BJ (cell line): ENCODE measurements at regions not wholly inside any gene's neighbourhood (a gene's known extent, or its start where the extent isn't known, plus 50 kb on each side); places are given as distances from the start of the nearest gene placed in this dataset.

ENCODE experiments used
- CTCF ChIA-PET: fragments of 350-600 bp; formaldehyde crosslinking; extraction: SDS; loops from one replicate; lab custom pipeline; 2021; ENCODE audit warnings: antibody characterized with exemption, inconsistent platforms; lab: Yijun Ruan, JAX
- POLR2A ChIA-PET: fragments of 300-600 bp; sonication (Branson Sonifier 250); formaldehyde crosslinking; extraction: SDS; loops from one replicate; lab custom pipeline; 2021; ENCODE audit warnings: antibody characterized with exemption; lab: Charles Lee
- DNase-seq: peaks from one replicate; pipeline ENCODE4 v3.0.0-alpha.2; 2011; ENCODE audit warnings: low read depth
- H3K27me3 ChIP-seq: 2 replicates; pipeline ENCODE4 v1.6.0; 2011; ENCODE audit warnings: low read length; ENCODE audit not compliant: control insufficient read depth, insufficient read depth
- H3K36me3 ChIP-seq: 2 replicates; pipeline ENCODE4 v1.5.1; 2011; ENCODE audit warnings: low read length; ENCODE audit not compliant: control insufficient read depth, insufficient read depth
- H3K4me3 ChIP-seq: 2 replicates; pipeline ENCODE4 v1.5.1; 2011; ENCODE audit warnings: low read depth, mild to moderate bottlenecking, control low read depth, low read length
- CTCF ChIP-seq: IDR thresholded peaks from 2 replicates; pipeline ENCODE4 v1.5.1; 2011; ENCODE audit warnings: low read depth, mild to moderate bottlenecking, control low read depth, inconsistent platforms, low read length, moderate library complexity; ENCODE audit not compliant: insufficient read depth

- ChIA-PET CTCF (no interaction called here), POLR2A (no interaction called here)
- TF ChIP-seq CTCF = no peak
- Histone ChIP-seq H3K4me3 (no peak overlapping the region), H3K36me3 (no peaks in the 10 kb centered on the region), H3K27me3 (no peaks in the 10 kb centered on the region)
- no peak for DNase-seq
These were observed 376.1 kb upstream of the TMEFF2 start for GRCh38 chr2:192570788-192571187.

GRCh38 chr2:192566863-192567262 lies 372.1 kb upstream of the TMEFF2 start:
- no peaks in the 10 kb centered on the region for H3K27me3 ChIP-seq
- no peak for DNase-seq
- no peaks in the 10 kb centered on the region for H3K36me3 ChIP-seq
- ChIA-PET CTCF (interaction anchor here (0.7 kb wide), 1 partner anchor 12 kb away, joined by 4 read pairs; no protein-coding TSS in a partner anchor), POLR2A (no interaction called here)
- TF ChIP-seq CTCF = no peak
- H3K4me3 ChIP-seq = no peak overlapping the region

- Histone ChIP-seq H3K27me3 (no peaks in the 10 kb centered on the region), H3K36me3 (no peaks in the 10 kb centered on the region), H3K4me3 (no peak overlapping the region)
- DNase-seq = no peak
- ChIA-PET CTCF (no interaction called here), POLR2A (no interaction called here)
- no peak for TF ChIP-seq CTCF
These were observed 365.6 kb upstream of the TMEFF2 start for GRCh38 chr2:192560326-192560725.

- Histone ChIP-seq H3K27me3 (no peaks in the 10 kb centered on the region), H3K36me3 (no peaks in the 10 kb centered on the region), H3K4me3 (no peak overlapping the region)
- CTCF ChIA-PET = no interaction called here
- no peak for TF ChIP-seq CTCF
- DNase-seq = no peak
- POLR2A ChIA-PET = no interaction called here
These were observed 364.9 kb upstream of the TMEFF2 start for GRCh38 chr2:192559587-192559986.

GRCh38 chr2:192558637-192559036 lies 363.9 kb upstream of the TMEFF2 start:
- POLR2A ChIA-PET = no interaction called here
- no peaks in the 10 kb centered on the region for H3K27me3 ChIP-seq
- H3K4me3 ChIP-seq = no peak overlapping the region
- DNase-seq = no peak
- TF ChIP-seq CTCF = no peak
- no peaks in the 10 kb centered on the region for H3K36me3 ChIP-seq
- CTCF ChIA-PET = no interaction called here
